Cardiac fibroblast (primary cell): ENCODE measurements at regions not wholly inside any gene's neighbourhood (a gene's known extent, or its start where the extent isn't known, plus 50 kb on each side); places are given as distances from the start of the nearest gene placed in this dataset.

Source experiments
- DNase-seq, 2 donors: peaks; one replicate each; pipeline versions ENCODE4 v3.0.0 to v3.0.0-alpha.2; 2010; ENCODE audit warnings: low read depth in 2 of 2
- H3K4me3 ChIP-seq, 2 donors: replicated peaks in 1 of 2; 1 replicate in 1 of 2; 2 replicates in 1 of 2; pipeline ENCODE4 v1.5.1; 2011; ENCODE audit warnings: low read depth in 2 of 2, low read length in 2 of 2, mild to moderate bottlenecking in 2 of 2, moderate library complexity in 1 of 2
- TF ChIP-seq, protein P1 (sequence below): IDR thresholded peaks from one replicate; pipeline ENCODE4 v1.5.1; 2011; ENCODE audit warnings: low read depth, mild to moderate bottlenecking, low read length, inconsistent platforms

GRCh38 chr4:149987330-149988086 lies 90.7 kb upstream of the DCLK2 start:
- peak; percentile 43 to 55 for DNase-seq
- TF ChIP-seq, protein P1, sequence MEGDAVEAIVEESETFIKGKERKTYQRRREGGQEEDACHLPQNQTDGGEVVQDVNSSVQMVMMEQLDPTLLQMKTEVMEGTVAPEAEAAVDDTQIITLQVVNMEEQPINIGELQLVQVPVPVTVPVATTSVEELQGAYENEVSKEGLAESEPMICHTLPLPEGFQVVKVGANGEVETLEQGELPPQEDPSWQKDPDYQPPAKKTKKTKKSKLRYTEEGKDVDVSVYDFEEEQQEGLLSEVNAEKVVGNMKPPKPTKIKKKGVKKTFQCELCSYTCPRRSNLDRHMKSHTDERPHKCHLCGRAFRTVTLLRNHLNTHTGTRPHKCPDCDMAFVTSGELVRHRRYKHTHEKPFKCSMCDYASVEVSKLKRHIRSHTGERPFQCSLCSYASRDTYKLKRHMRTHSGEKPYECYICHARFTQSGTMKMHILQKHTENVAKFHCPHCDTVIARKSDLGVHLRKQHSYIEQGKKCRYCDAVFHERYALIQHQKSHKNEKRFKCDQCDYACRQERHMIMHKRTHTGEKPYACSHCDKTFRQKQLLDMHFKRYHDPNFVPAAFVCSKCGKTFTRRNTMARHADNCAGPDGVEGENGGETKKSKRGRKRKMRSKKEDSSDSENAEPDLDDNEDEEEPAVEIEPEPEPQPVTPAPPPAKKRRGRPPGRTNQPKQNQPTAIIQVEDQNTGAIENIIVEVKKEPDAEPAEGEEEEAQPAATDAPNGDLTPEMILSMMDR, result no peak
- H3K4me3 ChIP-seq, result no peak overlapping the region

DNA sequence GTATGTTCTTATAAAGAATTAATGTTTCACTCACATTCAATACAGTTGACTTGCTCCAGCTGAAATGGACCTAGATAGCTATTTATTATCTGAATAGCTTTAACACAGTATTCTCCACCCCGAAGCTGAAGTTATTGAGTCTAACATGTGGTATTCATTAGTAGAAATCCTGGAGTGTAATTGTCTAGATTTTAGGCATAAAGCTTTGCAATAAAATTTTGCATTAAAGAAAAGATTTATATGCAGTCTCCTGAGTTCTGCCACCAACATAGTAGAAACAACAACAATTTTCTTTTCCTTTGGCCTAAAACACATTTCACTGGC lies 90.2 kb upstream of the DCLK2 start:
- H3K4me3 ChIP-seq, result no peak overlapping the region
- TF ChIP-seq, protein P1, result no peak
- no peak for DNase-seq

- no peak for DNase-seq
- TF ChIP-seq, protein P1, result no peak
These were observed 85.2 kb upstream of the DCLK2 start for GRCh38 chr4:149993030-149993429.

DNA sequence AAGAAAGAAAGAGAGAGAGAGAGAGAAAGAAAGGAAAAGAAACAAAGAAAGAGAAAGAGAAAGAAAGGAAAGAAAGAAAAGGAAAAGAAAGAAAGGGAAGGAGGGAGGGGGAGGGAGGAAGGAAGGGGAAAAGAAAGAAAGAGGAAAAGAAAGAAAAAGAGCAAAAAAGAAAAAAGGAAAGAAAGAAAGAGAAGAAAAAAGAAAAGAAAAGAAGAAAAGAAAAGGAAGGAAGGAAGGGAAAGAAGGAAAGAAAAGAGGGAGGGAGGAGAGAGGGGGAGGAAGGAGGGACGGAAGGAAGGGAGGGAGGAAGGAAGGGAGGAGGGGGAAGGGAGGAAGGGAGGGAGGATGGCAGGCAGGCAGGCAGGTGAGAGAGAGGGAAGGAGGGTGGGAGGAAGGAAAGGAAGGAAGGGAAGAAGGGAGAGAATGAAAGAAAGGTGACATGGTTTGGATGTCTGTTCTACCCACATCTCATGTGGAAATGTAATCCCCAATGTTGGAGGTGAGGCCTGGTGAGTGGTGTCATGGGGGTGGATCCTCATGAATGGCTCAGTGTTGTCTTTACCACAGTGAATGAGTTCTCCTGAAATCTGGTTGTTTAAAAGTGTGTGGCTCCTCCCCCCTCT lies 83.0 kb upstream of the DCLK2 start:
- TF ChIP-seq, protein P1, result no peak
- H3K4me3 ChIP-seq, result no peak overlapping the region
- no peak for DNase-seq

More at GRCh38 chr4:149993030-149993429, 85.2 kb upstream of the DCLK2 start:
- H3K4me3 ChIP-seq, result no peak overlapping the region

- H3K4me3 ChIP-seq, result no peak overlapping the region
- peak in 1 of 2 donors; percentile 25 for DNase-seq
These were observed 80.3 kb upstream of the DCLK2 start for GRCh38 chr4:149997881-149998421.

GRCh38 chr4:149999485-150000074 lies 78.7 kb upstream of the DCLK2 start:
- TF ChIP-seq, protein P1, result peak; percentile 82
- peak; percentile 81 to 88 for DNase-seq

More at GRCh38 chr4:149997881-149998421, 80.3 kb upstream of the DCLK2 start:
- TF ChIP-seq, protein P1, result no peak

More at GRCh38 chr4:149999485-150000074, 78.7 kb upstream of the DCLK2 start:
- H3K4me3 ChIP-seq, result no peak overlapping the region
